Esophagus muscularis mucosa (tissue), 2 donors: ENCODE measurements at regions not wholly inside any gene's neighbourhood (a gene's known extent, or its start where the extent isn't known, plus 50 kb on each side); places are given as distances from the start of the nearest gene placed in this dataset.

ENCODE experiments used
- POLR2A ChIP-seq: fragments of 450-650 bp; IDR thresholded peaks from one replicate; pipeline ENCODE4 v1.6.1; 2017; ENCODE audit warnings: antibody characterized with exemption, moderate library complexity, mild to moderate bottlenecking, low read depth
- POLR2AphosphoS5 ChIP-seq, 2 donors: sonication (generic); formaldehyde crosslinking; IDR thresholded peaks; one replicate each; pipeline ENCODE4 v1.6.1; 2017; ENCODE audit warnings: antibody characterized with exemption in 2 of 2

GRCh38 chr1:238439511-238439910, 548.8 kb upstream of the ZP4 start:
- TF ChIP-seq POLR2A (no peak), POLR2AphosphoS5 (IDR thresholded peaks at IDR 0.05) (no peak)
